Globus pallidus (tissue), 1 donor: ENCODE measurements at regions not wholly inside any gene's neighbourhood (a gene's known extent, or its start where the extent isn't known, plus 50 kb on each side); places are given as distances from the start of the nearest gene placed in this dataset.

ENCODE experiments used
- DNase-seq: peaks from one replicate; pipeline ENCODE4 v3.0.0-alpha.2; 2015; ENCODE audit warnings: low spot score

GRCh38 chr7:340979-341694 is 51.2 kb downstream of the FOXL3 start:
- DNase-seq: no peak

GRCh38 chr7:341841-342638 is 52.1 kb downstream of the FOXL3 start:
- peak; percentile 95 for DNase-seq

GRCh38 chr7:342681-343216 is 52.8 kb downstream of the FOXL3 start:
- DNase-seq: no peak

GRCh38 chr7:343227-343822 is 53.4 kb downstream of the FOXL3 start:
- DNase-seq: no peak

GRCh38 chr7:343864-344607 is 54.1 kb downstream of the FOXL3 start:
- DNase-seq: no peak

GRCh38 chr7:344608-344994 is 54.6 kb downstream of the FOXL3 start:
- no peak for DNase-seq

GRCh38 chr7:346116-346898 is 56.3 kb downstream of the FOXL3 start:
- no peak for DNase-seq

GRCh38 chr7:347001-347590 is 57.1 kb downstream of the FOXL3 start:
- DNase-seq: no peak

- DNase-seq: no peak
Observed at GRCh38 chr7:347644-348479, 57.9 kb downstream of the FOXL3 start.

GRCh38 chr7:348480-348844 is 58.5 kb downstream of the FOXL3 start:
- no peak for DNase-seq

- no peak for DNase-seq
Observed at GRCh38 chr7:348962-349743, 59.2 kb downstream of the FOXL3 start.

GRCh38 chr7:351256-351655 is 61.3 kb downstream of the FOXL3 start:
- DNase-seq: no peak

- DNase-seq: no peak
Observed at GRCh38 chr7:351681-352480, 61.9 kb downstream of the FOXL3 start.

GRCh38 chr7:353746-354325 is 63.9 kb downstream of the FOXL3 start:
- peak; percentile 35 for DNase-seq

- DNase-seq: no peak
Observed at GRCh38 chr7:354597-355470, 64.9 kb downstream of the FOXL3 start.

GRCh38 chr7:355568-355967 is 65.6 kb downstream of the FOXL3 start:
- no peak for DNase-seq

GRCh38 chr7:356087-356486 is 66.1 kb downstream of the FOXL3 start:
- no peak for DNase-seq
